A673 (cell line): ENCODE measurements at regions not wholly inside any gene's neighbourhood (a gene's known extent, or its start where the extent isn't known, plus 50 kb on each side); places are given as distances from the start of the nearest gene placed in this dataset.

Experiments used
- CTCF ChIP-seq: fragments of 300-800, 200-600 bp; sonication (generic); conservative IDR thresholded peaks from 2 replicates; pipeline ENCODE4 v1.5.1; 2017; ENCODE audit warnings: low read depth, mild to moderate bottlenecking, antibody characterized with exemption, low read length, moderate library complexity, mixed read lengths
- EZH2 ChIP-seq: fragments of 200-600 bp; sonication (generic); IDR thresholded peaks from 2 replicates; pipeline ENCODE4 v1.6.1; 2017; ENCODE audit warnings: borderline replicate concordance, low read depth, mild to moderate bottlenecking, mixed read lengths, antibody characterized with exemption, low read length; ENCODE audit not compliant: poor library complexity, severe bottlenecking

- TF ChIP-seq CTCF = peak; percentile 63
- no peak for TF ChIP-seq EZH2
Measured at GRCh38 chr5:4700069-4700468, 440.1 kb upstream of the ADAMTS16 start.
